ENCODE measurements at regions not wholly inside any gene's neighbourhood (a gene's known extent, or its start where the extent isn't known, plus 50 kb on each side); places are given as distances from the start of the nearest gene placed in this dataset.
"Not testable (repeated sequence)": the region's sequence is repeated elsewhere in the genome, so short reads cannot be mapped to it uniquely, and the experiment has no call there.

DNA sequence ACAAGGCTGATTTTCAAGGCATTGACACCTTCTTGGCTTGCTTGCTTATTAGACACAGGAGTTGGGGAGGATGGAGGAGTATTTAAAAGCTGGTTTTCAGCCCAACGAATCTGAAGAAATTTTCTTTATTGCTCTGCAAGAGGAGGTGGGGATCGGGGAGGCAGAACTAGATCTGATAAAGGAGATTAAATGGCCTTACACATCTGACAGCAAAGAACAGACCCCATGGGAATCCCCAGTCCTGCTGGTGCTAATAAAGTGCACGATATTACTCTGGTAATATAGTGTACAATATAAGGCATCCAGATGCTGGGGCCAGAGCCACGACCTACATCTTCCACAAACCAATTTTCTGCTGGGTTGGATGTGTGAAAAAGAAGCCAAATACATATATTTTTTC, 323.0 kb downstream of the OMA1 start:
- TF ChIP-seq, protein P1, sequence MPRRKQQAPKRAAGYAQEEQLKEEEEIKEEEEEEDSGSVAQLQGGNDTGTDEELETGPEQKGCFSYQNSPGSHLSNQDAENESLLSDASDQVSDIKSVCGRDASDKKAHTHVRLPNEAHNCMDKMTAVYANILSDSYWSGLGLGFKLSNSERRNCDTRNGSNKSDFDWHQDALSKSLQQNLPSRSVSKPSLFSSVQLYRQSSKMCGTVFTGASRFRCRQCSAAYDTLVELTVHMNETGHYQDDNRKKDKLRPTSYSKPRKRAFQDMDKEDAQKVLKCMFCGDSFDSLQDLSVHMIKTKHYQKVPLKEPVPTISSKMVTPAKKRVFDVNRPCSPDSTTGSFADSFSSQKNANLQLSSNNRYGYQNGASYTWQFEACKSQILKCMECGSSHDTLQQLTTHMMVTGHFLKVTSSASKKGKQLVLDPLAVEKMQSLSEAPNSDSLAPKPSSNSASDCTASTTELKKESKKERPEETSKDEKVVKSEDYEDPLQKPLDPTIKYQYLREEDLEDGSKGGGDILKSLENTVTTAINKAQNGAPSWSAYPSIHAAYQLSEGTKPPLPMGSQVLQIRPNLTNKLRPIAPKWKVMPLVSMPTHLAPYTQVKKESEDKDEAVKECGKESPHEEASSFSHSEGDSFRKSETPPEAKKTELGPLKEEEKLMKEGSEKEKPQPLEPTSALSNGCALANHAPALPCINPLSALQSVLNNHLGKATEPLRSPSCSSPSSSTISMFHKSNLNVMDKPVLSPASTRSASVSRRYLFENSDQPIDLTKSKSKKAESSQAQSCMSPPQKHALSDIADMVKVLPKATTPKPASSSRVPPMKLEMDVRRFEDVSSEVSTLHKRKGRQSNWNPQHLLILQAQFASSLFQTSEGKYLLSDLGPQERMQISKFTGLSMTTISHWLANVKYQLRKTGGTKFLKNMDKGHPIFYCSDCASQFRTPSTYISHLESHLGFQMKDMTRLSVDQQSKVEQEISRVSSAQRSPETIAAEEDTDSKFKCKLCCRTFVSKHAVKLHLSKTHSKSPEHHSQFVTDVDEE (CRISPR knock-in tag; IDR thresholded peaks at IDR 0.05) = no peak
- TF ChIP-seq ISL1 (CRISPR knock-in tag; IDR thresholded peaks at IDR 0.05) (no peak), ZNF8 (CRISPR knock-in tag; IDR thresholded peaks at IDR 0.05) (no peak), ZFP30 (CRISPR knock-in tag; IDR thresholded peaks at IDR 0.05) (no peak), TOX (CRISPR knock-in tag; IDR thresholded peaks at IDR 0.05; ENCODE audit: borderline replicate concordance) (no peak), ZFP3 (CRISPR knock-in tag; IDR thresholded peaks at IDR 0.05) (no peak), PPARA (CRISPR knock-in tag; IDR thresholded peaks at IDR 0.05; ENCODE audit: borderline replicate concordance) (no peak), POU6F1 (CRISPR knock-in tag; IDR thresholded peaks at IDR 0.05; ENCODE audit: borderline replicate concordance, low read depth) (no peak)
- TF ChIP-seq, protein P2, sequence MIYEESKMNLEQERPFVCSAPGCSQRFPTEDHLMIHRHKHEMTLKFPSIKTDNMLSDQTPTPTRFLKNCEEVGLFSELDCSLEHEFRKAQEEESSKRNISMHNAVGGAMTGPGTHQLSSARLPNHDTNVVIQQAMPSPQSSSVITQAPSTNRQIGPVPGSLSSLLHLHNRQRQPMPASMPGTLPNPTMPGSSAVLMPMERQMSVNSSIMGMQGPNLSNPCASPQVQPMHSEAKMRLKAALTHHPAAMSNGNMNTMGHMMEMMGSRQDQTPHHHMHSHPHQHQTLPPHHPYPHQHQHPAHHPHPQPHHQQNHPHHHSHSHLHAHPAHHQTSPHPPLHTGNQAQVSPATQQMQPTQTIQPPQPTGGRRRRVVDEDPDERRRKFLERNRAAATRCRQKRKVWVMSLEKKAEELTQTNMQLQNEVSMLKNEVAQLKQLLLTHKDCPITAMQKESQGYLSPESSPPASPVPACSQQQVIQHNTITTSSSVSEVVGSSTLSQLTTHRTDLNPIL (CRISPR knock-in tag; IDR thresholded peaks at IDR 0.05; ENCODE audit: low read depth) = no peak
- TF ChIP-seq, protein P3, sequence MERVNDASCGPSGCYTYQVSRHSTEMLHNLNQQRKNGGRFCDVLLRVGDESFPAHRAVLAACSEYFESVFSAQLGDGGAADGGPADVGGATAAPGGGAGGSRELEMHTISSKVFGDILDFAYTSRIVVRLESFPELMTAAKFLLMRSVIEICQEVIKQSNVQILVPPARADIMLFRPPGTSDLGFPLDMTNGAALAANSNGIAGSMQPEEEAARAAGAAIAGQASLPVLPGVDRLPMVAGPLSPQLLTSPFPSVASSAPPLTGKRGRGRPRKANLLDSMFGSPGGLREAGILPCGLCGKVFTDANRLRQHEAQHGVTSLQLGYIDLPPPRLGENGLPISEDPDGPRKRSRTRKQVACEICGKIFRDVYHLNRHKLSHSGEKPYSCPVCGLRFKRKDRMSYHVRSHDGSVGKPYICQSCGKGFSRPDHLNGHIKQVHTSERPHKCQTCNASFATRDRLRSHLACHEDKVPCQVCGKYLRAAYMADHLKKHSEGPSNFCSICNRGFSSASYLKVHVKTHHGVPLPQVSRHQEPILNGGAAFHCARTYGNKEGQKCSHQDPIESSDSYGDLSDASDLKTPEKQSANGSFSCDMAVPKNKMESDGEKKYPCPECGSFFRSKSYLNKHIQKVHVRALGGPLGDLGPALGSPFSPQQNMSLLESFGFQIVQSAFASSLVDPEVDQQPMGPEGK (CRISPR knock-in tag; IDR thresholded peaks at IDR 0.05; ENCODE audit: borderline replicate concordance) = no peak

GRCh38 chr1:58220836-58221472, 325.6 kb downstream of the OMA1 start:
- ATAC-seq = no peak
- TF ChIP-seq ZNF8 (CRISPR knock-in tag; IDR thresholded peaks at IDR 0.05) (no peak), ZNF70 (CRISPR knock-in tag; IDR thresholded peaks at IDR 0.05) (no peak), GLIS3 (CRISPR knock-in tag; IDR thresholded peaks at IDR 0.05) (no peak), CSRNP3 (CRISPR knock-in tag; IDR thresholded peaks at IDR 0.05) (no peak), ISL1 (CRISPR knock-in tag; IDR thresholded peaks at IDR 0.05) (no peak), ZNF565 (CRISPR knock-in tag; conservative IDR thresholded peaks at IDR 0.05; ENCODE audit: low read depth) (no peak), TOX (CRISPR knock-in tag; IDR thresholded peaks at IDR 0.05; ENCODE audit: borderline replicate concordance) (no peak), RARB (CRISPR knock-in tag; IDR thresholded peaks at IDR 0.05) (no peak), SNAI2 (CRISPR knock-in tag; IDR thresholded peaks at IDR 0.05) (no peak), ZFP3 (CRISPR knock-in tag; IDR thresholded peaks at IDR 0.05) (no peak), OSR1 (CRISPR knock-in tag; IDR thresholded peaks at IDR 0.05) (no peak)
- TF ChIP-seq, protein P1 (CRISPR knock-in tag; IDR thresholded peaks at IDR 0.05) = no peak
- TF ChIP-seq, protein P3 (CRISPR knock-in tag; IDR thresholded peaks at IDR 0.05; ENCODE audit: borderline replicate concordance) = no peak

More for the DNA sequence above, 323.0 kb downstream of the OMA1 start:
- no peak for ATAC-seq

GRCh38 chr1:58216169-58216568, 330.4 kb downstream of the OMA1 start:
- ATAC-seq = not testable (repeated sequence)
